C4-2B (cell line): ENCODE measurements at regions not wholly inside any gene's neighbourhood (a gene's known extent, or its start where the extent isn't known, plus 50 kb on each side); places are given as distances from the start of the nearest gene placed in this dataset.

Experiments
- ZFX ChIP-seq: fragments of 450-650 bp; IDR thresholded peaks from 2 replicates; pipeline ENCODE4 v1.6.1; 2017
- TF ChIP-seq, protein P1 (sequence below): fragments of 450-650 bp; conservative IDR thresholded peaks from 2 replicates; pipeline ENCODE4 v1.5.1; 2017; ENCODE audit warnings: mild to moderate bottlenecking

DNA sequence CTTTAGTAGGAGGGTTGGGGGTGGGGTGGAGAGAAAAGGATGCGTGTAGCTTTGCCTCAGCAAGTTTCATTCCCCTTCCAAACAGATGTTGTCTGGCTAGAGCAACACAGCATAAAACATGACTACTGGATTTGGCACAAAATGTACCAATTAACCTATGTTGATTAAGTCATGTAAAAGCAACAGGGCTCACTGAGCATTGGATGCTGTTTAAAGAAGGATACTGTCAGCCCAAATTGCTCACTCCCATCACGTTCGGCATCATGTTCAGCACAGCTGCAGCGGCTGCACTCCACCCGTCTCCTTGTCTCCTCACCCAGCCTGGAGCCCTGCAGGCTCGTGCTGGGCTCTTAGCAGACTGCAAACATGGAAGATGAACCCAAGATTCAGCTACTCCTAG lies 77.5 kb downstream of the DLEU7 start:
- TF ChIP-seq, protein P1, sequence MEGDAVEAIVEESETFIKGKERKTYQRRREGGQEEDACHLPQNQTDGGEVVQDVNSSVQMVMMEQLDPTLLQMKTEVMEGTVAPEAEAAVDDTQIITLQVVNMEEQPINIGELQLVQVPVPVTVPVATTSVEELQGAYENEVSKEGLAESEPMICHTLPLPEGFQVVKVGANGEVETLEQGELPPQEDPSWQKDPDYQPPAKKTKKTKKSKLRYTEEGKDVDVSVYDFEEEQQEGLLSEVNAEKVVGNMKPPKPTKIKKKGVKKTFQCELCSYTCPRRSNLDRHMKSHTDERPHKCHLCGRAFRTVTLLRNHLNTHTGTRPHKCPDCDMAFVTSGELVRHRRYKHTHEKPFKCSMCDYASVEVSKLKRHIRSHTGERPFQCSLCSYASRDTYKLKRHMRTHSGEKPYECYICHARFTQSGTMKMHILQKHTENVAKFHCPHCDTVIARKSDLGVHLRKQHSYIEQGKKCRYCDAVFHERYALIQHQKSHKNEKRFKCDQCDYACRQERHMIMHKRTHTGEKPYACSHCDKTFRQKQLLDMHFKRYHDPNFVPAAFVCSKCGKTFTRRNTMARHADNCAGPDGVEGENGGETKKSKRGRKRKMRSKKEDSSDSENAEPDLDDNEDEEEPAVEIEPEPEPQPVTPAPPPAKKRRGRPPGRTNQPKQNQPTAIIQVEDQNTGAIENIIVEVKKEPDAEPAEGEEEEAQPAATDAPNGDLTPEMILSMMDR, result no peak
- no peak for TF ChIP-seq ZFX
